T-cell (primary cell): ENCODE measurements at regions not wholly inside any gene's neighbourhood (a gene's known extent, or its start where the extent isn't known, plus 50 kb on each side); places are given as distances from the start of the nearest gene placed in this dataset.
"Not testable (repeated sequence)": the region's sequence is repeated elsewhere in the genome, so short reads cannot be mapped to it uniquely, and the experiment has no call there.

Source experiments
- ATAC-seq, 4 experiments: fragments of 200-7000 bp in 3 of 4; fragments of 150-1000 bp in 1 of 4; cut with Tn5 transposase; replicated peaks in 1 of 4; 1 replicate in 3 of 4; 2 replicates in 1 of 4; pipeline ENCODE4 v1.10.0; 2021; ENCODE audit warnings: moderate library complexity in 3 of 4, mild to moderate bottlenecking in 2 of 4, moderate number of reproducible peaks in 1 of 4
- CTCF ChIA-PET, 2 donors: fragments of 300-600 bp; sonication (Branson Sonifier 250); formaldehyde crosslinking; loops; one replicate each; lab custom pipeline; 2022; ENCODE audit warnings: antibody characterized with exemption in 2 of 2; lab: Charles Lee
- POLR2A ChIA-PET, 2 donors: fragments of 300-600 bp; sonication (Branson Sonifier 250); formaldehyde crosslinking; loops; one replicate each; lab custom pipeline; 2022; ENCODE audit warnings: antibody characterized with exemption in 2 of 2; lab: Charles Lee
- DNase-seq, 35 experiments: peaks; one replicate each; pipeline versions ENCODE4 v3.0.0 to v3.0.0-alpha.2; 2013 to 2023
- H3K27ac ChIP-seq: one replicate; pipeline ENCODE4 v1.5.1; 2013; ENCODE audit warnings: low read length
- H3K27me3 ChIP-seq, 2 experiments: replicated peaks in 1 of 2; 1 replicate in 1 of 2; 2 replicates in 1 of 2; pipeline versions ENCODE4 v1.6.1 to v1.7.0; 2013; ENCODE audit warnings: low read length in 1 of 2, mixed read lengths in 1 of 2; ENCODE audit not compliant: control insufficient read depth in 2 of 2, insufficient read depth in 2 of 2; ENCODE audit errors: extremely low read depth in 1 of 2
- H3K36me3 ChIP-seq, 2 donors: 1 replicate in 1 of 2; 2 replicates in 1 of 2; pipeline versions ENCODE4 v1.6.1 to v1.7.0; 2013; ENCODE audit warnings: low read length in 1 of 2; ENCODE audit not compliant: control insufficient read depth in 2 of 2, insufficient read depth in 1 of 2; ENCODE audit errors: extremely low read depth in 1 of 2
- H3K4me1 ChIP-seq, 2 experiments: 1 replicate in 1 of 2; 2 replicates in 1 of 2; pipeline versions ENCODE4 v1.6.1 to v1.7.0; 2013; ENCODE audit warnings: low read length in 2 of 2, mixed read lengths in 1 of 2; ENCODE audit not compliant: insufficient read depth in 2 of 2, control insufficient read depth in 1 of 2; ENCODE audit errors: extremely low read depth in 1 of 2
- H3K4me3 ChIP-seq, 2 donors: 1 replicate in 1 of 2; 2 replicates in 1 of 2; pipeline versions ENCODE4 v1.5.1 to v1.7.0; 2013; ENCODE audit warnings: mild to moderate bottlenecking in 2 of 2, low read length in 1 of 2, moderate library complexity in 1 of 2; ENCODE audit not compliant: control insufficient read depth in 1 of 2; ENCODE audit errors: extremely low read depth in 1 of 2
- H3K9me3 ChIP-seq: 2 replicates; pipeline ENCODE4 v1.7.0; 2013
- H3K27ac Mint-ChIP-seq, 2 donors: one replicate each; pipeline ENCODE4 v1.8.0; 2020 to 2021; ENCODE audit warnings: mild to moderate bottlenecking in 2 of 2, mixed read lengths in 2 of 2
- H3K27me3 Mint-ChIP-seq, 2 donors: one replicate each; pipeline ENCODE4 v1.8.0; 2021 to 2022; ENCODE audit warnings: mixed read lengths in 2 of 2
- H3K36me3 Mint-ChIP-seq: one replicate; pipeline ENCODE4 v1.8.0; 2021; ENCODE audit warnings: mixed read lengths
- H3K4me1 Mint-ChIP-seq, 3 donors: one replicate each; pipeline ENCODE4 v1.8.0; 2020 to 2022; ENCODE audit warnings: mixed read lengths in 3 of 3, mild to moderate bottlenecking in 1 of 3
- H3K4me3 Mint-ChIP-seq, 3 donors: one replicate each; pipeline ENCODE4 v1.8.0; 2020 to 2022; ENCODE audit warnings: mild to moderate bottlenecking in 3 of 3, mixed read lengths in 3 of 3, moderate library complexity in 3 of 3
- H3K9me3 Mint-ChIP-seq, 3 donors: one replicate each; pipeline ENCODE4 v1.8.0; 2020 to 2022; ENCODE audit warnings: mixed read lengths in 3 of 3
- WGBS: methylation state at CpG from one replicate; pipeline ENCODE4 v1.1.5; 2013; ENCODE audit warnings: missing lambda C conversion rate; ENCODE audit not compliant: insufficient coverage; 5-methylcytosine and 5-hydroxymethylcytosine counted together

DNA sequence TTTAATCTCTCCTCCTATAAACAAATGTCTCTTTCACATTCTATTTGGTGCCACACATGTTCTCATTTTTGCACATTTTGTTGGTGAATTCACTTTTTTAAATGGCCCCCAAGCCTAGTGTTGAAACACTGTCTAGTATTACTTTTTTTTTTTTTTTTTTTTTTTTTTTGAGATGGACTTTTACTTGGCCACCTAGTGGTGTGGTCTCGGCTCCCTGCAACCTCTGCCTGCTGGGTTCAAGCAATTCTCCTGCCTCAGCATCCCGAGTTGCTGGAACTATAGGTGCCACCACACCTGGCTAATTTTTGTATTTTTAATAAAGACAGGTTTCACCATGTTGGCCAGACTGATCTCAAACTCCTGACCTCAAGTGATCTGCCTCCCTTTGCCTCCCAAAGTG, 273.8 kb upstream of the SLC14A2 start:
- no CpG with 5 or more reads among the region's 2 CpGs for WGBS
- no peak for ATAC-seq
- POLR2A ChIA-PET = no interaction called here
- no peaks in the 10 kb centered on the region for H3K9me3 Mint-ChIP-seq
- Histone ChIP-seq H3K27me3 (no peaks in the 10 kb centered on the region), H3K27ac (no peak overlapping the region), H3K36me3 (no peaks in the 10 kb centered on the region), H3K9me3 (no peaks in the 10 kb centered on the region), H3K4me1 (no peaks in the 10 kb centered on the region), H3K4me3 (no peak overlapping the region)
- H3K36me3 Mint-ChIP-seq = no peaks in the 10 kb centered on the region
- no peaks in the 10 kb centered on the region for H3K4me1 Mint-ChIP-seq
- no peak for DNase-seq
- H3K27ac Mint-ChIP-seq = no peak overlapping the region
- peaks cover 3 to 4% of the 10 kb centered on the region in 2 donors for H3K27me3 Mint-ChIP-seq
- CTCF ChIA-PET = no interaction called here
- no peak overlapping the region for H3K4me3 Mint-ChIP-seq

DNA sequence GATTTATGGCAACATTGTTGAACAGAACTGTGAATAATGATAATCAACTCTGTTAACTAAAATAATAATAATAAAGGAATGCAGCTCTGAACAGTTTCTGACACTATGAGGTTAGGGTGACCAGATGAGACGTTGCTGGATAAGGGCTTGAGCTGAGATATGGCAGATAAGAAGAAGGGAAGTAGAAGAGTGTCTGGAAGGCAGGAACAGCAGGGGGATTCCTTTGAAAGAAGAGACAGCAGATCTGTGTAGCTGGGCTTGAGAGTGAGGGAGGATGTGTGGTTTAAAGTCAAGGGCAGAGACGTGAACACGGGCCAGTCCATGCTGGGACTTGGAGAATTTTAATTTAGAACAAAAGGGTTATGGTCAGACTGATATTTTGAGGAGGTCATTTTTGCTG, 273.1 kb upstream of the SLC14A2 start:
- Mint-ChIP-seq H3K27me3 (peaks cover 3 to 4% of the 10 kb centered on the region in 2 donors), H3K9me3 (no peaks in the 10 kb centered on the region), H3K4me1 (no peaks in the 10 kb centered on the region), H3K27ac (no peak overlapping the region), H3K36me3 (no peaks in the 10 kb centered on the region), H3K4me3 (no peak overlapping the region)
- H3K4me3 ChIP-seq = no peak overlapping the region
- H3K9me3 ChIP-seq = no peaks in the 10 kb centered on the region
- H3K4me1 ChIP-seq = no peaks in the 10 kb centered on the region
- no peak for DNase-seq
- no peaks in the 10 kb centered on the region for H3K36me3 ChIP-seq
- WGBS = 37% methylated on average over 3 of the region's 3 CpGs
- ATAC-seq = no peak
- no peak overlapping the region for H3K27ac ChIP-seq
- POLR2A ChIA-PET = no interaction called here
- CTCF ChIA-PET = interaction anchor here in 1 of 2 donors (0.6 kb wide), 1 partner anchor 127 kb away, joined by 3 read pairs; no protein-coding TSS in a partner anchor
- no peaks in the 10 kb centered on the region for H3K27me3 ChIP-seq

DNA sequence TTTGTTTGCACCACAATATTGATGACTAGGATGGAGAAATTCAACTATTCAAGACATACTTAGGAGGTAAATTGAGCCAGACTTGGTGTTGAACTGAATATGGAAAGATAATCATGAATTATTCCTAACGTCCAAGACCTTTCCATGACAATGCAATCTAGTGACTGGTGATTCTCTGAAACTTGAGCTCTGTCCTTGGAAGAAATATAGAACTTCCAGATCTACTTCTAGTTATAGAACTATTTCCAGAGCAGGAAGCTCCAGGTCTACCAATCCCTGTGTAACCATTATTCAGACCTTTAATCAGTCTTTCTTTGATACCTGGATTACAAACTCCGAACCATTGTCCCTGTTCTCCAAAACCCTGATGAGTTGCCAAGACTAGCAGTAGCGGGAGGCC, 272.6 kb upstream of the SLC14A2 start:
- H3K9me3 Mint-ChIP-seq = no peaks in the 10 kb centered on the region
- Histone ChIP-seq H3K36me3 (no peaks in the 10 kb centered on the region), H3K4me1 (no peaks in the 10 kb centered on the region), H3K27ac (no peak overlapping the region), H3K27me3 (no peaks in the 10 kb centered on the region), H3K9me3 (no peaks in the 10 kb centered on the region), H3K4me3 (no peak overlapping the region)
- H3K4me1 Mint-ChIP-seq = no peaks in the 10 kb centered on the region
- H3K36me3 Mint-ChIP-seq = no peaks in the 10 kb centered on the region
- H3K27me3 Mint-ChIP-seq = peaks cover 3 to 4% of the 10 kb centered on the region in 2 donors
- DNase-seq (no peak), ATAC-seq (no peak)
- no peak overlapping the region for H3K27ac Mint-ChIP-seq
- ChIA-PET POLR2A (no interaction called here), CTCF (no interaction called here)
- WGBS = 95% methylated on average over 2 of the region's 3 CpGs
- H3K4me3 Mint-ChIP-seq = no peak overlapping the region

DNA sequence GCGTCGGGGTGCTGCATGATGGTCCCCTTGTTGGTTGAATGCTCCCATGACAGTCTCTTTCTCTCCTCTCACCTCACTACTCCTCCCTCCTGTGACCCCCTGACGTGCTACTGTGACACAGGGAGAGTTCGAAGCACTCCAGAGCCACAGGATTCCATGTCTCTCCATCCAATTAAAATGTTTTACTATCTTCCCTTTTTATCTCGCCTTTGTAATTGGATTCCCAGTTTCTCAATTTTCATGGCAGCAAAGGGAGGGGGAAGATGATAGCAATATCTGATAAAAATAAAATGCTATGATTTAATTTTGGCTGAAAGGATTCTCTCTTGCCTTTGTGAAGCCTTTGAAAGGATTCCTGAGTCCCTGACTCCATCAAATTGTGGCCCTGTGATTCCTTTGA, 271.9 kb upstream of the SLC14A2 start:
- Mint-ChIP-seq H3K4me3 (no peak overlapping the region), H3K27me3 (peaks cover 1 to 4% of the 10 kb centered on the region in 2 donors), H3K36me3 (no peaks in the 10 kb centered on the region), H3K27ac (no peak overlapping the region), H3K9me3 (no peaks in the 10 kb centered on the region), H3K4me1 (no peaks in the 10 kb centered on the region)
- ATAC-seq = no peak
- no peak for DNase-seq
- Histone ChIP-seq H3K27ac (no peak overlapping the region), H3K36me3 (no peaks in the 10 kb centered on the region), H3K27me3 (no peaks in the 10 kb centered on the region), H3K9me3 (no peaks in the 10 kb centered on the region), H3K4me1 (no peaks in the 10 kb centered on the region), H3K4me3 (no peak overlapping the region)
- 66% methylated on average over 3 of the region's 5 CpGs for WGBS
- ChIA-PET CTCF (no interaction called here), POLR2A (no interaction called here)

DNA sequence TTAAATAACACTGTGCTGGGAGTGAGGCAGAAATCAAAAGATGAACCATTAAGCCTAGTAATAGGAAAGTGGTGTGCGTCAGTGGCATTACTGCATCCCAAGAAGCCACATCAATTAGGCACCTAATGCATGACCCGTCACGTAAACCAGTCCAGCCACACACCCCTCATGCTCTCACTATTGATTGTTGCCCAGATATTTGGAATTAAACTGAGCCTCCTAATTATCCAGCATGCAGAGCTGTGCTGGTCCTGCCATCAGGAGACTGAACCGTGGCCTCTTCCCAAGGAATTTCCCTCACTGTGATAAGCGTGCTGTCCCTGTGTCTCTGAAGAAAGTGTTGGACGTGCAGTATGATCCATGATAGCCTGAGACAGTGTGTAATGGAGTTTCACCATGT, 270.6 kb upstream of the SLC14A2 start:
- H3K27ac ChIP-seq, DNase-seq, H3K4me1 ChIP-seq, H3K9me3 ChIP-seq, H3K27me3 ChIP-seq, H3K27ac Mint-ChIP-seq, CTCF ChIA-PET, ATAC-seq, H3K27me3 Mint-ChIP-seq, POLR2A ChIA-PET, H3K4me1 Mint-ChIP-seq, H3K9me3 Mint-ChIP-seq, H3K4me3 Mint-ChIP-seq, H3K36me3 ChIP-seq, H3K36me3 Mint-ChIP-seq, H3K4me3 ChIP-seq: not testable (repeated sequence)
- WGBS = 83% methylated on average over 4 of the region's 6 CpGs

DNA sequence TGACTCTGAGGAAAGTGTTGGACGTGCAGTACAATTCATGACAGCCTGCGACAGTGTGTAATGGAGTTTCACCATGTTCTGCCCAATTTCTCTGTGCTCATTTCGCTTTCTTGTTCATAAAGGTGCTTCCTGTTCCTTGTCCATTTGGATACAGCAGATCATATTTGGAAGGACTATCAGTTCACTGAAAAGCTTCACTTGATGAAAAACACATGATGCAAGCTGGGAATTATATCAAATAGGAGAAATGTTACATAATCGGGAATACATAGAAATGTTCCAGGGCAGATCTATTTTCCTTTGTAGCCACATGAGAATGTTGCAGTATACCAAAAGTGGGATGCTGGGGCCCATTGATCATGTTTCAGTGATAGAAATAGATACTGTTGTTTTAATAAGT, 266.3 kb upstream of the SLC14A2 start:
- no peaks in the 10 kb centered on the region for H3K4me1 ChIP-seq
- Mint-ChIP-seq H3K27ac (no peak overlapping the region), H3K36me3 (no peaks in the 10 kb centered on the region), H3K4me3 (no peak overlapping the region), H3K4me1 (no peaks in the 10 kb centered on the region), H3K27me3 (peaks cover 0 to 1% of the 10 kb centered on the region in 2 donors), H3K9me3 (no peaks in the 10 kb centered on the region)
- H3K9me3 ChIP-seq = no peaks in the 10 kb centered on the region
- no peak overlapping the region for H3K27ac ChIP-seq
- H3K36me3 ChIP-seq = no peaks in the 10 kb centered on the region
- H3K4me3 ChIP-seq = no peak overlapping the region
- POLR2A ChIA-PET = no interaction called here
- ATAC-seq (no peak), DNase-seq (no peak)
- 81% methylated on average over 3 of the region's 4 CpGs for WGBS
- CTCF ChIA-PET = no interaction called here
- no peaks in the 10 kb centered on the region for H3K27me3 ChIP-seq

DNA sequence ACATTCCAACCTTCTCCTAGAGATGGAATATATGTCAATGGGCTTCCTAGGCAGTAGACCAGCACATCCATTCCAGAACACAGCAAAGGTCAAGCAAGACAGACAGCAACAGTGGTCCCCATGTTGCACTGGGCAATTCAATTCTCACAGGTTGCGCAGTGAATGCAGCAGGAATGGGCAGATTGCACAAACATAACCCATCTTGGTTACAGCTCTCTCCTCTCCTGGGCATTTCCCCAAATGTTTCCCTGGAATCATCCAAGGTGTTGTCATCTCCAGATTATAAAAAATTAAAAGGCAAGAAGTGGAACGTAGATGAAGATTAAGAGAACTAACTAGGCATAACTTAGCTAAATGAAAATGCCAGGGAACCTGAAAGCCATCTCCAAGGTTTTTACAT, 265.8 kb upstream of the SLC14A2 start:
- DNase-seq = no peak
- Histone ChIP-seq H3K36me3 (no peaks in the 10 kb centered on the region), H3K4me1 (no peaks in the 10 kb centered on the region), H3K27ac (no peak overlapping the region), H3K27me3 (no peaks in the 10 kb centered on the region), H3K4me3 (no peak overlapping the region), H3K9me3 (no peaks in the 10 kb centered on the region)
- H3K27me3 Mint-ChIP-seq = peaks cover 0 to 1% of the 10 kb centered on the region in 2 donors
- H3K36me3 Mint-ChIP-seq = no peaks in the 10 kb centered on the region
- 100% methylated on average over 1 of the region's 2 CpGs for WGBS
- ChIA-PET POLR2A (no interaction called here), CTCF (no interaction called here)
- ATAC-seq = no peak
- no peaks in the 10 kb centered on the region for H3K9me3 Mint-ChIP-seq
- no peak overlapping the region for H3K4me3 Mint-ChIP-seq
- H3K4me1 Mint-ChIP-seq = no peaks in the 10 kb centered on the region
- no peak overlapping the region for H3K27ac Mint-ChIP-seq
